ENCODE measurements at regions not wholly inside any gene's neighbourhood (a gene's known extent, or its start where the extent isn't known, plus 50 kb on each side); places are given as distances from the start of the nearest gene placed in this dataset.

DNA sequence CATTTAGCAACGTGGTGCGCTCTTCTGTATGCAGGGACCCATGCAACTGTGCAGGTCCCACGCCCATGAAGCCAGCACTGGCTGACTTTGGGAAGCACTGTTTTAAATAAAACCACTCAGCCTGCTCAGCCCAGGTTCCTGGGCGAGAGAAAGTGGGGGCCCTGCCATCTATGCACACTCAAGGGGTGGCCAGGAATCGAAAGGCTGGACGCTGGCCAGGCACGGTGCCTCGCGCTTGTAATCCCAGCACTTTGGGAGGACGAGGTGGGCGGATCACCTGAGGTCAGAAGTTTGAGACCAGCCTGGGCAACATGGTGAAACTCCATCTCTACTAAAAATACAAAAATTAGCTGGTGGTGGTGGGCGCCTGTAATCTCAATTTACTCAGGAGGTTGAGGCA is 179.9 kb upstream of the TBX3 start:
- TF ChIP-seq EP300 (IDR thresholded peaks at IDR 0.05; ENCODE audit: borderline replicate concordance) (no peak), TAF1 (IDR thresholded peaks at IDR 0.05; ENCODE audit: low read depth) (no peak), ZBTB7A (IDR thresholded peaks at IDR 0.05; ENCODE audit: low read depth) (no peak), CEBPB (IDR thresholded peaks at IDR 0.05) (no peak), FOXM1 (IDR thresholded peaks at IDR 0.05; ENCODE audit: borderline replicate concordance, low read depth) (no peak), NFIC (IDR thresholded peaks at IDR 0.05) (no peak), EGR1 (IDR thresholded peaks at IDR 0.05) (no peak), RAD21 (IDR thresholded peaks at IDR 0.05; ENCODE audit: low read depth) (no peak), CREB1 (IDR thresholded peaks at IDR 0.05; ENCODE audit: low read depth) (no peak), TCF12 (IDR thresholded peaks at IDR 0.05; ENCODE audit: low read depth) (no peak), REST (IDR thresholded peaks at IDR 0.05; ENCODE audit: low read depth) (no peak), YY1 (IDR thresholded peaks at IDR 0.05; ENCODE audit: low read depth) (no peak)
- TF ChIP-seq, protein P1, sequence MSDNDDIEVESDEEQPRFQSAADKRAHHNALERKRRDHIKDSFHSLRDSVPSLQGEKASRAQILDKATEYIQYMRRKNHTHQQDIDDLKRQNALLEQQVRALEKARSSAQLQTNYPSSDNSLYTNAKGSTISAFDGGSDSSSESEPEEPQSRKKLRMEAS (IDR thresholded peaks at IDR 0.05), result no peak
- TF ChIP-seq, protein P2, sequence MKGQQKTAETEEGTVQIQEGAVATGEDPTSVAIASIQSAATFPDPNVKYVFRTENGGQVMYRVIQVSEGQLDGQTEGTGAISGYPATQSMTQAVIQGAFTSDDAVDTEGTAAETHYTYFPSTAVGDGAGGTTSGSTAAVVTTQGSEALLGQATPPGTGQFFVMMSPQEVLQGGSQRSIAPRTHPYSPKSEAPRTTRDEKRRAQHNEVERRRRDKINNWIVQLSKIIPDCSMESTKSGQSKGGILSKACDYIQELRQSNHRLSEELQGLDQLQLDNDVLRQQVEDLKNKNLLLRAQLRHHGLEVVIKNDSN (IDR thresholded peaks at IDR 0.05), result no peak
